HEK293 (cell line): ENCODE measurements at regions not wholly inside any gene's neighbourhood (a gene's known extent, or its start where the extent isn't known, plus 50 kb on each side); places are given as distances from the start of the nearest gene placed in this dataset.

ENCODE experiments used
- CTCF ChIA-PET: fragments of 350-600 bp; formaldehyde crosslinking; extraction: SDS; loops from one replicate; lab custom pipeline; 2021; ENCODE audit warnings: antibody characterized with exemption; lab: Yijun Ruan, JAX
- POLR2A ChIA-PET: fragments of 300-600 bp; formaldehyde crosslinking; extraction: SDS; loops from one replicate; lab custom pipeline; 2020; ENCODE audit warnings: antibody characterized with exemption, inconsistent platforms; lab: Yijun Ruan, JAX
- H3K27ac ChIP-seq: fragments of 200-500 bp; sonication (Bioruptor generic); 2 replicates; pipeline ENCODE4 v1.5.1; 2014; ENCODE audit warnings: low read depth, low read length, control low read depth, inconsistent platforms; ENCODE audit errors: extremely low read depth
- H3K36me3 ChIP-seq, 2 experiments: fragments of 200-500 bp in 1 of 2; sonication (Bioruptor generic) in 1 of 2; 1 replicate in 1 of 2; 2 replicates in 1 of 2; pipeline ENCODE4 v1.5.1; 2014 to 2017; ENCODE audit warnings: inconsistent platforms in 2 of 2, low read length in 2 of 2; ENCODE audit not compliant: control insufficient read depth in 2 of 2, insufficient read depth in 1 of 2
- H3K4me1 ChIP-seq: fragments of 200-500 bp; sonication (Bioruptor generic); 2 replicates; pipeline ENCODE4 v1.5.1; 2014; ENCODE audit warnings: mild to moderate bottlenecking, low read length, inconsistent platforms; ENCODE audit not compliant: control insufficient read depth, insufficient read depth
- H3K4me3 ChIP-seq: 2 replicates; pipeline ENCODE4 v1.5.1; 2011; ENCODE audit warnings: low read depth, mild to moderate bottlenecking, control low read depth, low read length, moderate library complexity
- H3K9me3 ChIP-seq: fragments of 200-500 bp; sonication (Bioruptor generic); 2 replicates; pipeline ENCODE4 v1.5.1; 2014; ENCODE audit warnings: low read depth, low read length, inconsistent platforms; ENCODE audit not compliant: control insufficient read depth, insufficient read depth
- EGR2 ChIP-seq: fragments of 450-650 bp; formaldehyde crosslinking; IDR thresholded peaks from 2 replicates; pipeline ENCODE4 v1.5.1; 2016; ENCODE audit warnings: low read depth, missing biosample characterization, missing genetic modification characterization
- KLF1 ChIP-seq: fragments of 450-650 bp; formaldehyde crosslinking; IDR thresholded peaks from 2 replicates; pipeline ENCODE4 v1.5.1; 2016; ENCODE audit warnings: missing biosample characterization, missing genetic modification characterization
- KLF16 ChIP-seq: fragments of 450-650 bp; formaldehyde crosslinking; IDR thresholded peaks from 2 replicates; pipeline ENCODE4 v1.5.1; 2017; ENCODE audit warnings: missing biosample characterization, missing genetic modification characterization
- ZBTB26 ChIP-seq: fragments of 450-650 bp; formaldehyde crosslinking; optimal IDR thresholded peaks from 2 replicates; pipeline ENCODE3; 2016; ENCODE audit warnings: missing biosample characterization, mild to moderate bottlenecking, missing genetic modification characterization
- ZNF140 ChIP-seq: fragments of 450-650 bp; formaldehyde crosslinking; IDR thresholded peaks from 2 replicates; pipeline ENCODE4 v1.5.1; 2016; ENCODE audit warnings: missing biosample characterization, missing genetic modification characterization
- ZNF148 ChIP-seq: fragments of 450-650 bp; formaldehyde crosslinking; IDR thresholded peaks from 2 replicates; pipeline ENCODE4 v1.5.0; 2017; ENCODE audit warnings: missing biosample characterization, missing genetic modification characterization, borderline replicate concordance
- ZNF223 ChIP-seq: fragments of 450-650 bp; formaldehyde crosslinking; IDR thresholded peaks from 2 replicates; pipeline ENCODE4 v1.5.1; 2016; ENCODE audit warnings: missing biosample characterization, missing genetic modification characterization
- ZNF311 ChIP-seq: fragments of 450-650 bp; formaldehyde crosslinking; IDR thresholded peaks from 2 replicates; pipeline ENCODE4 v1.5.1; 2017; ENCODE audit warnings: missing biosample characterization, missing genetic modification characterization, borderline replicate concordance
- ZNF48 ChIP-seq: fragments of 450-650 bp; formaldehyde crosslinking; IDR thresholded peaks from 2 replicates; pipeline ENCODE4 v1.5.1; 2016; ENCODE audit warnings: missing biosample characterization, missing genetic modification characterization
- ZNF530 ChIP-seq: fragments of 450-650 bp; formaldehyde crosslinking; IDR thresholded peaks from 2 replicates; pipeline ENCODE4 v1.5.1; 2016; ENCODE audit warnings: low read depth, missing biosample characterization, missing genetic modification characterization
- ZNF555 ChIP-seq: fragments of 450-650 bp; formaldehyde crosslinking; conservative IDR thresholded peaks from 2 replicates; pipeline ENCODE4 v1.5.1; 2017; ENCODE audit warnings: missing biosample characterization, mild to moderate bottlenecking, missing genetic modification characterization, inconsistent platforms
- ZNF629 ChIP-seq: fragments of 450-650 bp; formaldehyde crosslinking; IDR thresholded peaks from 2 replicates; pipeline ENCODE4 v1.5.1; 2017; ENCODE audit warnings: missing biosample characterization, missing genetic modification characterization
- ZNF654 ChIP-seq: fragments of 450-650 bp; formaldehyde crosslinking; IDR thresholded peaks from 2 replicates; pipeline ENCODE4 v1.5.1; 2016; ENCODE audit warnings: low read depth, missing biosample characterization, missing genetic modification characterization
- ZNF692 ChIP-seq: fragments of 450-650 bp; formaldehyde crosslinking; IDR thresholded peaks from 2 replicates; pipeline ENCODE4 v1.5.1; 2016; ENCODE audit warnings: missing biosample characterization, missing genetic modification characterization
- ZNF768 ChIP-seq: fragments of 450-650 bp; formaldehyde crosslinking; IDR thresholded peaks from 2 replicates; pipeline ENCODE4 v1.5.1; 2018; ENCODE audit warnings: missing biosample characterization, mild to moderate bottlenecking, missing genetic modification characterization
- TF ChIP-seq, protein P1 (sequence below): fragments of 450-650 bp; formaldehyde crosslinking; IDR thresholded peaks from 2 replicates; pipeline ENCODE4 v1.5.1; 2016; ENCODE audit warnings: missing biosample characterization, missing genetic modification characterization

DNA sequence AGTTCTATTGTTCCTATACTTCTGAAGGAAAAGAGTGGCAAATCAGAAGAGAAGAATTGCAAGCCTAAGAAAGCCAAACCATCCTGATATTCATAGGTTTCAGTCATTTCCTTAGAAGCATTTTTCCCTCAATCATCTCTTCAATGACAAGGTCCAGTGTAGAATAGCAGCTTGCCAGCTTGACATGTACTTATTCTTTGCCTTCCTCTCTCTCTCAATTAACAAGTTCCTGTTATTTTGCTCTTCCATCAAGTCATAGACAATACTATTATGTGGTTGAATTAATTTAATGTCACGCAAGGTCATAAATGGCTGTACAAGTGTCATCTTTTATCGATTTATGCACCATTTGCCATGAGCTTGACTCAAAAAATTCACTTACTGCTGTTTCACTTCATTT lies 216.3 kb upstream of the MBL2 start:
- no peaks in the 10 kb centered on the region for H3K9me3 ChIP-seq
- ChIA-PET POLR2A (no interaction called here), CTCF (no interaction called here)
- TF ChIP-seq ZNF148 (tag by site-specific recombination), result no peak
- H3K4me1 ChIP-seq, result no peaks in the 10 kb centered on the region
- no peak overlapping the region for H3K27ac ChIP-seq
- H3K36me3 ChIP-seq, result no peaks in the 10 kb centered on the region
- no peak overlapping the region for H3K4me3 ChIP-seq

GRCh38 chr10:52986125-52986524 lies 213.5 kb upstream of the MBL2 start:
- CTCF ChIA-PET, result interaction anchor here (0.5 kb wide), 1 partner anchor 15 kb away, joined by 3 read pairs; no protein-coding TSS in a partner anchor
- no peaks in the 10 kb centered on the region for H3K4me1 ChIP-seq

DNA sequence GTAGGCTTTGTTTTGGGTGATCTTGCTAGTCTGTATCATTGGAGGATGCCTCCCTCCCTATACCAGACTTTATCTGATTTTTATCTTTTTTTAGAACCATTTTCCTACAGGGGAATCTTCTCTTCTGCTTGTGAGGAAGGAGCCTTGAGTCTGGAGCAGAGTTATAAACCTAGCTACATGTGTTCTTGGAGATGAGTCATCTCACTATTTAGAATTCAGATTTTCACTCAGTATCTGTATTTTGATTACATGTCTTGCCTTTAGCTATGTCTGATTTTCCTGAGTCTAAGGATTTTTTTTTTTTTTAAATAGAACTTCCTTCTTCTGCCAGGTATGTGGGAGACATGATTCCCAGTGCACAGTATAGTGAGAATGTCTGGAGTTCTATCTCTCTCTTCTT lies 211.6 kb upstream of the MBL2 start:
- no peaks in the 10 kb centered on the region for H3K9me3 ChIP-seq
- ChIA-PET CTCF (interaction anchor here (1.3 kb wide), 1 partner anchor 166 kb away, joined by 6 read pairs; no protein-coding TSS in a partner anchor), POLR2A (no interaction called here)
- no peaks in the 10 kb centered on the region for H3K4me1 ChIP-seq
- H3K4me3 ChIP-seq, result no peak overlapping the region
- H3K36me3 ChIP-seq, result no peaks in the 10 kb centered on the region
- no peak overlapping the region for H3K27ac ChIP-seq
- TF ChIP-seq ZNF311 (tag by site-specific recombination) (no peak), ZNF555 (no peak), ZBTB26 (no peak), ZNF140 (tag by site-specific recombination) (no peak)

More at GRCh38 chr10:52986125-52986524, 213.5 kb upstream of the MBL2 start:
- no peak overlapping the region for H3K27ac ChIP-seq
- TF ChIP-seq ZNF768 (tag by site-specific recombination), result no peak
- TF ChIP-seq ZNF48 (tag by site-specific recombination), result no peak
- TF ChIP-seq ZNF654 (tag by site-specific recombination), result no peak
- TF ChIP-seq, protein P1, sequence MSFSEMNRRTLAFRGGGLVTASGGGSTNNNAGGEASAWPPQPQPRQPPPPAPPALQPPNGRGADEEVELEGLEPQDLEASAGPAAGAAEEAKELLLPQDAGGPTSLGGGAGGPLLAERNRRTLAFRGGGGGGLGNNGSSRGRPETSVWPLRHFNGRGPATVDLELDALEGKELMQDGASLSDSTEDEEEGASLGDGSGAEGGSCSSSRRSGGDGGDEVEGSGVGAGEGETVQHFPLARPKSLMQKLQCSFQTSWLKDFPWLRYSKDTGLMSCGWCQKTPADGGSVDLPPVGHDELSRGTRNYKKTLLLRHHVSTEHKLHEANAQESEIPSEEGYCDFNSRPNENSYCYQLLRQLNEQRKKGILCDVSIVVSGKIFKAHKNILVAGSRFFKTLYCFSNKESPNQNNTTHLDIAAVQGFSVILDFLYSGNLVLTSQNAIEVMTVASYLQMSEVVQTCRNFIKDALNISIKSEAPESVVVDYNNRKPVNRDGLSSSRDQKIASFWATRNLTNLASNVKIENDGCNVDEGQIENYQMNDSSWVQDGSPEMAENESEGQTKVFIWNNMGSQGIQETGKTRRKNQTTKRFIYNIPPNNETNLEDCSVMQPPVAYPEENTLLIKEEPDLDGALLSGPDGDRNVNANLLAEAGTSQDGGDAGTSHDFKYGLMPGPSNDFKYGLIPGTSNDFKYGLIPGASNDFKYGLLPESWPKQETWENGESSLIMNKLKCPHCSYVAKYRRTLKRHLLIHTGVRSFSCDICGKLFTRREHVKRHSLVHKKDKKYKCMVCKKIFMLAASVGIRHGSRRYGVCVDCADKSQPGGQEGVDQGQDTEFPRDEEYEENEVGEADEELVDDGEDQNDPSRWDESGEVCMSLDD, result no peak
- TF ChIP-seq ZNF530, result no peak
- no peak for TF ChIP-seq EGR2 (tag by site-specific recombination)
- TF ChIP-seq ZNF223 (tag by site-specific recombination), result no peak
- TF ChIP-seq KLF1, result no peak
- TF ChIP-seq ZNF629 (tag by site-specific recombination), result no peak
- no peak for TF ChIP-seq ZNF692
- no peak for TF ChIP-seq KLF16 (tag by site-specific recombination)
- H3K36me3 ChIP-seq, result no peaks in the 10 kb centered on the region
- H3K9me3 ChIP-seq, result no peaks in the 10 kb centered on the region
- H3K4me3 ChIP-seq, result no peak overlapping the region
- POLR2A ChIA-PET, result no interaction called here
